ENCODE measurements at regions not wholly inside any gene's neighbourhood (a gene's known extent, or its start where the extent isn't known, plus 50 kb on each side); places are given as distances from the start of the nearest gene placed in this dataset.

- Histone ChIP-seq H3K4me1 (replicated peaks in 1 of 4; ENCODE audit: control insufficient read depth in 3 of 4, insufficient read depth in 4 of 4, low read length in 3 of 4) (no peaks in the 10 kb centered on the region), H2BK20ac (ENCODE audit: low read length) (no peak overlapping the region), H3K23me2 (ENCODE audit: low read depth, low read length) (peaks cover 1% of the 10 kb centered on the region; the same call in 1 of the 2 replicates), H4K20me1 (replicated peaks in 1 of 2; ENCODE audit: control insufficient read depth in 1 of 2, insufficient read depth in 2 of 2, low read length in 2 of 2) (no peaks in the 10 kb centered on the region), H3K79me1 (ENCODE audit: low read depth, low read length) (no peaks in the 10 kb centered on the region), H2BK5ac (ENCODE audit: low read depth, low read length) (no peak overlapping the region), H3K27ac (ENCODE audit: low read depth, low read length) (no peak overlapping the region), H4K8ac (ENCODE audit: extremely low read depth, insufficient read depth, low read length) (no peak overlapping the region), H3K4ac (replicated peaks; ENCODE audit: insufficient read length, low read depth, low read length) (no peak overlapping the region), H3K4me3 (ENCODE audit: extremely low read depth in 1 of 4, insufficient read depth in 2 of 4, low read depth in 3 of 4, low read length in 4 of 4) (no peak overlapping the region), H3K56ac (replicated peaks; ENCODE audit: insufficient read length, low read depth, low read length) (no peak overlapping the region), H3K14ac (ENCODE audit: insufficient read length) (no peak overlapping the region), H2BK12ac (ENCODE audit: low read depth, low read length) (no peak overlapping the region), H3K36me3 (ENCODE audit: control insufficient read depth in 2 of 4, insufficient read depth in 4 of 4, low read length in 3 of 4) (no peaks in the 10 kb centered on the region), H2AFZ (ENCODE audit: low read length) (no peak overlapping the region), H2BK15ac (ENCODE audit: low read length) (no peak overlapping the region), H3K18ac (ENCODE audit: extremely low read depth, low read length) (no peak overlapping the region), H3K9ac (replicated peaks in 1 of 4; ENCODE audit: extremely low read depth in 1 of 4, low read depth in 3 of 4, low read length in 3 of 4) (no peak overlapping the region), H4K5ac (ENCODE audit: insufficient read length, low read depth, low read length) (no peak overlapping the region), H3K79me2 (ENCODE audit: control insufficient read depth in 1 of 2, insufficient read depth in 2 of 2, low read length in 2 of 2) (no peaks in the 10 kb centered on the region), H4K91ac (replicated peaks; ENCODE audit: insufficient read length, low read length) (no peak overlapping the region), H3K23ac (ENCODE audit: insufficient read length) (no peak overlapping the region), H3K9me3 (ENCODE audit: insufficient read depth in 2 of 2, low read depth in 1 of 2, low read length in 1 of 2) (no peaks in the 10 kb centered on the region), H3K27me3 (replicated peaks in 1 of 4; ENCODE audit: control insufficient read depth in 3 of 4, extremely low read depth in 1 of 4, insufficient read depth in 3 of 4, low read length in 3 of 4) (no peaks in the 10 kb centered on the region), H2AK5ac (ENCODE audit: low read depth, low read length) (no peak overlapping the region), H3K4me2 (ENCODE audit: insufficient read depth in 1 of 2, low read depth in 2 of 2, low read length in 2 of 2) (no peak overlapping the region), H2BK120ac (replicated peaks; ENCODE audit: low read depth, low read length) (no peak overlapping the region)
- DNase-seq (ENCODE audit: low read depth in 1 of 2, low spot score in 2 of 2) (no peak), FAIRE-seq (no peak)
- WGBS, 2 experiments (ENCODE audit: extremely low coverage in 1 of 2, insufficient coverage in 1 of 2, insufficient read length in 1 of 2, insufficient replicate concordance in 2 of 2, low coverage in 1 of 2, low lambda C conversion rate in 2 of 2, missing lambda C conversion rate in 1 of 2) = 88% methylated on average over 7 of the region's 7 CpGs; no CpG with 5 or more reads in 1 of the 2 experiments
- ChIA-PET CTCF (ENCODE audit: partially characterized antibody) (interaction anchor here (1.1 to 3.1 kb wide), 2 partner anchors 10 to 146 kb away, joined by 3 to 16 read pairs; no protein-coding TSS in a partner anchor), POLR2A (ENCODE audit: partially characterized antibody) (no interaction called here)
- TF ChIP-seq TAF7 (optimal IDR thresholded peaks at IDR 0.05; ENCODE audit: borderline replicate concordance, low read depth, low read length) (no peak), NRF1 (IDR thresholded peaks at IDR 0.05; ENCODE audit: low read depth, low read length) (no peak), MAX (IDR thresholded peaks at IDR 0.05) (no peak), RBBP5 (IDR thresholded peaks at IDR 0.05; ENCODE audit: borderline replicate concordance, low read depth, low read length) (no peak), SP2 (IDR thresholded peaks at IDR 0.05; ENCODE audit: low read length) (no peak), SIX5 (IDR thresholded peaks at IDR 0.05; ENCODE audit: low read depth, low read length) (no peak), PHF8 (conservative IDR thresholded peaks at IDR 0.05; ENCODE audit: low read depth, low read length) (no peak), CBX8 (IDR thresholded peaks at IDR 0.05; ENCODE audit: borderline replicate concordance, low read depth, low read length) (no peak), BRCA1 (IDR thresholded peaks at IDR 0.05; ENCODE audit: low read depth, low read length) (no peak), ATF3 (IDR thresholded peaks at IDR 0.05; ENCODE audit: insufficient read depth, low read depth, low read length) (no peak), CEBPB (IDR thresholded peaks at IDR 0.05; ENCODE audit: low read depth, low read length) (no peak), SP4 (IDR thresholded peaks at IDR 0.05; ENCODE audit: low read length) (no peak), JUN (IDR thresholded peaks at IDR 0.05; ENCODE audit: low read depth, low read length) (no peak)
- TF ChIP-seq, protein P1, sequence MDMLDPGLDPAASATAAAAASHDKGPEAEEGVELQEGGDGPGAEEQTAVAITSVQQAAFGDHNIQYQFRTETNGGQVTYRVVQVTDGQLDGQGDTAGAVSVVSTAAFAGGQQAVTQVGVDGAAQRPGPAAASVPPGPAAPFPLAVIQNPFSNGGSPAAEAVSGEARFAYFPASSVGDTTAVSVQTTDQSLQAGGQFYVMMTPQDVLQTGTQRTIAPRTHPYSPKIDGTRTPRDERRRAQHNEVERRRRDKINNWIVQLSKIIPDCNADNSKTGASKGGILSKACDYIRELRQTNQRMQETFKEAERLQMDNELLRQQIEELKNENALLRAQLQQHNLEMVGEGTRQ (IDR thresholded peaks at IDR 0.05; ENCODE audit: low read length) = no peak
Observed at GRCh38 chr14:51360592-51360991, 120.5 kb downstream of the TMX1 start.

Data from H1 (cell line).